Stimulated activated naive CD8-positive, alpha-beta T cell treated with anti-CD3 and anti-CD28 coated beads, Interleukin-15, amount 100 ng/mL, for 72 hours (primary cell): ENCODE measurements at regions not wholly inside any gene's neighbourhood (a gene's known extent, or its start where the extent isn't known, plus 50 kb on each side); places are given as distances from the start of the nearest gene placed in this dataset.
A peak's percentile ranks its signal among the peaks of the same experiment; 100 is the strongest.

ENCODE experiments used
- ATAC-seq: fragments of 150-1000 bp; cut with Tn5 transposase; 2 replicates; pipeline ENCODE4 v1.10.0; 2021; ENCODE audit warnings: mild to moderate bottlenecking, moderate library complexity
- DNase-seq, 2 donors: peaks; one replicate each; pipeline ENCODE4 v3.0.0; 2021 to 2022
- H3K27ac Mint-ChIP-seq, 2 donors: one replicate each; pipeline ENCODE4 v1.8.0; 2022; ENCODE audit warnings: mild to moderate bottlenecking in 2 of 2, mixed read lengths in 2 of 2, moderate library complexity in 2 of 2
- H3K27me3 Mint-ChIP-seq: one replicate; pipeline ENCODE4 v1.8.0; 2022; ENCODE audit warnings: mixed read lengths
- H3K4me1 Mint-ChIP-seq: one replicate; pipeline ENCODE4 v1.8.0; 2022; ENCODE audit warnings: mild to moderate bottlenecking, mixed read lengths
- H3K4me3 Mint-ChIP-seq, 2 donors: one replicate each; pipeline ENCODE4 v1.8.0; 2022; ENCODE audit warnings: mild to moderate bottlenecking in 2 of 2, mixed read lengths in 2 of 2, moderate library complexity in 1 of 2
- H3K9me3 Mint-ChIP-seq, 2 donors: one replicate each; pipeline ENCODE4 v1.8.0; 2022; ENCODE audit warnings: mixed read lengths in 2 of 2

DNA sequence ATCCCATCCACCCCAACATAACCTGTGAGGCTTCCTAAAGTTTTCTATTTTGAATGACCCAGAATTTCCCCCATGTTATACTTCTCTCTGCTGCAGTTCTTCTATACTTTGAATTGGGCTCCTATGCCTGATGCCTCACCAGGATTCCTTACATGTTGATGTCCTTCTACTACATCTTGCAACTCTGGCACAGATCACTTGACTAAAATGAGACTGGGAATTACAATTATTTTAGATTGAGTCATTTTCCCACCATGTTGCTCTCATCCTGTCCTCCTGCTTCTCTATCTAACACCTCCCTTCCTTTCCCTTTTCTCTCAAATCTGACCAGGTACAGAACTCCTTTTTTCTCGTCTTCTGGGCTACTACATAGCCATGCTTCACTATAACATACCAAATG, 314.0 kb upstream of the KCNJ16 start:
- no peak overlapping the region for H3K27ac Mint-ChIP-seq
- H3K4me1 Mint-ChIP-seq, result no peaks in the 10 kb centered on the region
- H3K4me3 Mint-ChIP-seq, result no peak overlapping the region
- ATAC-seq (no peak), DNase-seq (no peak)
- H3K9me3 Mint-ChIP-seq, result peaks cover 7% of the 10 kb centered on the region in 2 donors
- H3K27me3 Mint-ChIP-seq, result peaks cover 11% of the 10 kb centered on the region

DNA sequence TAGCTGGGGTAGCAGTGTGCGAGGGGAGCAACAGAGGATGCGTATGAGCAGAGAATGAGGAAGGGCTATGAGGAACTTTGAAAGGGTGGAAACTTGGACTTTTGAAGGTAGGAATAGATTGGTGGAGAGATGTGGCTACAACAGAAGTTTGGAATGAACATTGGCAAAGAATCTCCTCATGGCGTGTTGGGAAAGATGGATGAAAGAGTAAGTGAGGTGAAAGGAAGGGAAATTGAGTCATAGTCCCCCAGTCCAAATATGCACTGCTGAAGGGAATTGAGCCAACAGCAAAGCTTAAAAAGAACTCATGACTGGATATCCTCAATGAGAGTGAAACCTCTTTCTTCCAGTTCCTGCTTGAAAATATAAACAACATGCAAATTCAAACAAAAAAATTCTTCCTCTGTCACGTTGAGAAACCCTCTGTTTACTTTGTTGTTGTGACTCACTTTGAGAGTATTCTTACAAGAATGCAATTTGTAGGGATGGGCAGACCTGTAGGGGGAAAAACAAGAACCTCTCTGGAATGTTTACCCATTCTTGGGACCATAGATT, 313.2 kb upstream of the KCNJ16 start:
- ATAC-seq (no peak), DNase-seq (no peak)
- Mint-ChIP-seq H3K4me3 (no peak overlapping the region), H3K4me1 (no peaks in the 10 kb centered on the region), H3K27me3 (peaks cover 11% of the 10 kb centered on the region), H3K27ac (peak overlapping the region in 1 of 2 donors; percentile 81), H3K9me3 (peaks cover 7% of the 10 kb centered on the region in 2 donors)

GRCh38 chr17:69762359-69762758, 312.7 kb upstream of the KCNJ16 start:
- DNase-seq (no peak), ATAC-seq (no peak)
- no peak overlapping the region for H3K4me3 Mint-ChIP-seq
- H3K9me3 Mint-ChIP-seq, result peaks cover 7% of the 10 kb centered on the region in 2 donors
- H3K27ac Mint-ChIP-seq, result no peak overlapping the region
- peaks cover 11% of the 10 kb centered on the region for H3K27me3 Mint-ChIP-seq
- no peaks in the 10 kb centered on the region for H3K4me1 Mint-ChIP-seq

- ATAC-seq (no peak), DNase-seq (no peak)
- Mint-ChIP-seq H3K27ac (no peak overlapping the region), H3K9me3 (peaks cover 5 to 7% of the 10 kb centered on the region in 2 donors), H3K4me3 (no peak overlapping the region), H3K27me3 (peaks cover 9% of the 10 kb centered on the region), H3K4me1 (no peaks in the 10 kb centered on the region)
Observed at GRCh38 chr17:69762766-69763165, 312.3 kb upstream of the KCNJ16 start.

DNA sequence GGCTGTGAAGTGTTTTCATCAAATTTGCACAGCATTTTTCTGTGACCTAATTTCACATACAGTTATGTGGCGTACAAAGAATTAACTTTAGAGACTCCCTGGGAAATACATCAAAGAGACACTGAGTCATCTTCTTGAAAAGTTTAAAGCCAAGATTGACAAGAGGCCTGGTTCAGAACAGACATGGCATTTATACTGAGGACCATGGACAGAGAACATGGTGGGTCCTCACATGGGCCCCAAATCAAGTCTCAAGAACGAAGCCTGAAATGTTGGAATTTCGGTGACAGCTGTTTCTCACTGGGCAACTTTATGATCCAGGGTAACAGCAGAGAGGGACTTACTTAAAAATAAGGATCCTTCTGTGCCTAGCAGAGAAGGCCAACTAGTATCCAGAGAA, 311.5 kb upstream of the KCNJ16 start:
- no peak overlapping the region for H3K4me3 Mint-ChIP-seq
- peaks cover 2% of the 10 kb centered on the region for H3K27me3 Mint-ChIP-seq
- H3K27ac Mint-ChIP-seq, result no peak overlapping the region
- ATAC-seq (no peak), DNase-seq (no peak)
- no peaks in the 10 kb centered on the region for H3K4me1 Mint-ChIP-seq
- H3K9me3 Mint-ChIP-seq, result peaks cover 0 to 7% of the 10 kb centered on the region in 2 donors

DNA sequence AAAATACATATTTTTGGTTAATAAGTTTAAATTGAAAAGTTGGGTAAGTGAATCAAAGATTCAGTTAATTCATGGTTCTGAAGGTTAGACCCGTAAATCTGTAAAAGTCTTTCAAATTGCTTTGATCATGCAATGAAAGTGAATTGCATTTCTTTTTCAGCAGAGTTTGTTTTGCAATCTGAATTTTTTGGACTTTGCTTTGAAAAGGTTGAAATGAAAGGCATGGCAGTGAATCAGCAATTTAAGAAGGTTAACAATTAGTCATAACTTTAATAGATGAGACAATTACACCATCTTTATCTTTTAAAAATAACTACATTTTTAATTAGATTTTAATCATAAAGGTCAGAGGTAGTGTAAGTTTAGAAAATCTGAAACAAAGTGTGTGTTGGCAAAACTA, 310.9 kb upstream of the KCNJ16 start:
- DNase-seq, result no peak
- Mint-ChIP-seq H3K27ac (no peak overlapping the region), H3K4me3 (no peak overlapping the region), H3K27me3 (no peaks in the 10 kb centered on the region), H3K4me1 (no peaks in the 10 kb centered on the region), H3K9me3 (peaks cover 0 to 7% of the 10 kb centered on the region in 2 donors)
- ATAC-seq, result no peak

GRCh38 chr17:69769050-69769449, 306.0 kb upstream of the KCNJ16 start:
- DNase-seq, result no peak
- no peak for ATAC-seq
- Mint-ChIP-seq H3K4me1 (no peaks in the 10 kb centered on the region), H3K27ac (no peak overlapping the region), H3K27me3 (peaks cover 8% of the 10 kb centered on the region), H3K4me3 (no peak overlapping the region), H3K9me3 (peaks cover 4 to 13% of the 10 kb centered on the region in 2 donors)

DNA sequence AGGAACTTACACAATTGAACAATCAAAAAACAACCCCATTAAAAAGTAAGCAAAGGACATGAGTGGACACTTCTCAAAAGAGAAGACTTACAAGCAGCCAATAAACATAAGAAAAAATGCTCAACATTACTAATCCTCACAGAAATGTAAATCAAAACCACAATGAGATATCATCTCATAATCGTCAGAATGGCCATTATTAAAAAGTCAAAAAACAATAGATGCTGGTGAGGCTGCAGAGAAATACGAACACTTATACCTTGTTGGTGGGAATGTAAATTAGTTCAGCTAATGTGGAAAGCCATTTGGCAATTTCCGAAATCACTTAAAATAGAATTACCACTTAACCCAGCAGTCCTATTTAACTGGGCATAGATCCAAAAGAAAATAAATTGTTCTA, 301.9 kb upstream of the KCNJ16 start:
- Mint-ChIP-seq H3K4me3 (no peak overlapping the region), H3K9me3 (peaks cover 10 to 13% of the 10 kb centered on the region in 2 donors), H3K4me1 (no peaks in the 10 kb centered on the region), H3K27ac (no peak overlapping the region), H3K27me3 (peaks cover 8% of the 10 kb centered on the region)
- ATAC-seq (no peak), DNase-seq (no peak)

DNA sequence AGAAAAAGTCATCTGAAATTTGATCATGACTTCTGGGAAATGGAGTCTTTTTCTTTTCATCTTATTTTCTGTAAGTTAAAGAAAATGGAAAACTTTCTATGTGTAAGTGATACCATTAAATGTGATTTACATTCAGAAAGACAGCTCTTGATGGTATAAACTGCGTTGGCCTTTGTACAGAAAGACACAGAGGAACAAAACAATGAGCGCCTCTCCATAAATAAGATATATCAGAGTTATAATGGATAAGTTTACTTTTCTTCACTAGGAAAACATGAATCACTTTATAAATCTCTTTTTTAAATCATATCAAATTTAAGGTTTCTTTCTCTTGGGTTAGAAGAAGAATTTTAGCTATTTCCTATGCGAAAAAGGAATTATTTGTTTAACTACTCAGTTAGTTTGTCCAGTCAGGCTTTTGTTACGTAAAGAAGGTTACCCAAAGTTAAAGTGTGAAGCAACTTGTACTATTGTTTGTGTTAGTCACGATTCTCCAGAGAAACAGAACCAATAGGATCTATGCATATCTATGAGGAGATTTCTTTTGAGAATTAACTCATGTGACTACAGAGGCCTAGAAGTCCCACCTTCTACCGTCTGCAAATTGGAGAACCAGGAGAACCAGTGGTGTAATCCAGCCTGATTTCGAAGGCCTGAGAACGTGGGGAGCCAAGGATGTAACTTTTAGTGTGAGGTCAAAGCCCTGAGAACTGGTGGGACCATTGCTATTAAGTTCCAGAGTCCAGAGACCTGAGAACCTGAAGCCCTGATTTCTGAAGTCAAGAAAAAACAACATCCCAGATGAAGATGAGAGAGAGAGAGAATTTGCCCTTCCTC, 295.4 kb upstream of the KCNJ16 start:
- Mint-ChIP-seq H3K4me1 (no peaks in the 10 kb centered on the region), H3K27ac (no peak overlapping the region), H3K4me3 (no peak overlapping the region), H3K9me3 (peaks cover 6 to 8% of the 10 kb centered on the region in 2 donors), H3K27me3 (no peaks in the 10 kb centered on the region)
- DNase-seq, result no peak
- no peak for ATAC-seq

- Mint-ChIP-seq H3K4me1 (no peaks in the 10 kb centered on the region), H3K27me3 (no peaks in the 10 kb centered on the region), H3K27ac (no peak overlapping the region), H3K4me3 (no peak overlapping the region), H3K9me3 (peaks cover 0 to 21% of the 10 kb centered on the region in 2 donors)
- ATAC-seq, result no peak
- no peak for DNase-seq
Observed at GRCh38 chr17:69783865-69784264, 291.2 kb upstream of the KCNJ16 start.

DNA sequence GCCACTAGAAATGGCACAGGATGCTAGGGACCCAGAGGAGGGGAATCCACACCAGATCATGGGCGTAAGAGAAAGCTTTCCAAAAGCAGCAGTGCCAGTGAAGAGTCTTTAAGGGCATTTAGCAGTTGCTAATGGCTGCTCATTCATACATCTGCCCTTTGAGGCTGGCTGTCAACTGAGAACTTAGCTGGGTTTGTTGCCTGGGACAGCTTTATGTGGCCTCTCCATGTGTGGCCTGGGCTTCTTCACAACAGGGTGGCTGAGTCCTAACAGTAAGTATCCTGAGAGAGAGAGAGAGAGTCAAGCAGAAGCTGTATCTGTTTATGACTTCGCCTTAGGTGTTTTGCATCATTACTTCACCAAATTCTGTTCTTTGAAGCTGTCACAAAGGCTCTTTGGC, 286.1 kb upstream of the KCNJ16 start:
- Mint-ChIP-seq H3K4me1 (no peaks in the 10 kb centered on the region), H3K4me3 (no peak overlapping the region), H3K9me3 (peaks cover 0 to 14% of the 10 kb centered on the region in 2 donors), H3K27me3 (no peaks in the 10 kb centered on the region), H3K27ac (peak overlapping the region in 1 of 2 donors; percentile 19)
- no peak for DNase-seq
- no peak for ATAC-seq

DNA sequence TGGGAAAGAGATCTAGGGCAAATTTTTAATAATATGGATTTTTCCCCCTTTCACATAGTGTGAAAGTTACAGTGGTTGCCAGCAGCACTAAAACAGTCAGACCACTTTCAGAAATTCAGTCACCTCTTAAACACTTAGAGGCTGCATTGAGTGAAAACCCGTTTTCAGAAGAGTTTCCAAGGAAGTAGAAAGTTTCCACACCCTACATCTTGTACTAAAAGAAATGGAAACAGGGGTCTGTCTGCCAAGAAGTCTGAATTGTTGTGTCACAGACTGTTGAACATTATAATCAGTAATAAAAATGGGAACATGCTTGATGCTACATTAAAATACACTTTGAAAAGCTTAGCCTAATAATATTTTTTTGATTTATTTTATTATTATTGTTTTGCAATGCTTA, 278.9 kb upstream of the KCNJ16 start:
- Mint-ChIP-seq H3K9me3 (peaks cover 0 to 11% of the 10 kb centered on the region in 2 donors), H3K4me1 (no peaks in the 10 kb centered on the region), H3K27me3 (no peaks in the 10 kb centered on the region), H3K4me3 (no peak overlapping the region), H3K27ac (no peak overlapping the region)
- ATAC-seq (no peak), DNase-seq (no peak)

- no peak for DNase-seq
- ATAC-seq, result peak; percentile 28
- Mint-ChIP-seq H3K4me3 (no peak overlapping the region), H3K27ac (no peak overlapping the region), H3K9me3 (peaks cover 0 to 18% of the 10 kb centered on the region in 2 donors), H3K27me3 (no peaks in the 10 kb centered on the region), H3K4me1 (no peaks in the 10 kb centered on the region)
Observed at GRCh38 chr17:69800870-69801269, 274.2 kb upstream of the KCNJ16 start.

DNA sequence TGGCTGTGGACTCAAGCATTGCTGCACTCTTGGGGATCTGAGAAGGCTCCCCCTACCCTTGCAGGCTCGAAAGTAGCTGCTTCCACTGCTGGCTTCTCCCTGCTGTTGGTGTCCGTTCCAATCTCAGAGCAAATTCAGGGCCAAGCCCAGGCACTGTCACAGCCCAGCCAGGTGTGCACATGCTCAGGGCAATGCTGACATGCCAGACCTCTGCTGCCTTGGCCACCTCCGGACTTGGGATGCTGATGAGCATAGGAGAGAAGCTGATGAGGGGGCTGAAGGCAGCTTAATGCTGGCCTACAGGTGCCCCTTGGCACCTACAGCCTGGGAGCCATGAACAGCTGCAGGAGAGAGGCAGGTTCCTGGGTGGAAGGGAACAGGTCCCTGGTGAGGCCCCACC, 273.7 kb upstream of the KCNJ16 start:
- Mint-ChIP-seq H3K27me3 (no peaks in the 10 kb centered on the region), H3K4me3 (no peak overlapping the region), H3K9me3 (peaks cover 0 to 18% of the 10 kb centered on the region in 2 donors), H3K4me1 (no peaks in the 10 kb centered on the region), H3K27ac (no peak overlapping the region)
- no peak for DNase-seq
- ATAC-seq, result peak; percentile 15

- Mint-ChIP-seq H3K4me1 (no peaks in the 10 kb centered on the region), H3K27me3 (no peaks in the 10 kb centered on the region), H3K27ac (no peak overlapping the region), H3K9me3 (peaks cover 0 to 17% of the 10 kb centered on the region in 2 donors), H3K4me3 (no peak overlapping the region)
- ATAC-seq, result no peak
- DNase-seq, result no peak
Observed at GRCh38 chr17:69802045-69802740, 272.8 kb upstream of the KCNJ16 start.

- H3K27me3 Mint-ChIP-seq, result no peaks in the 10 kb centered on the region
- no peak for ATAC-seq
- H3K4me3 Mint-ChIP-seq, result no peak overlapping the region
- peaks cover 0 to 7% of the 10 kb centered on the region in 2 donors for H3K9me3 Mint-ChIP-seq
- DNase-seq, result no peak
- no peaks in the 10 kb centered on the region for H3K4me1 Mint-ChIP-seq
- H3K27ac Mint-ChIP-seq, result no peak overlapping the region
Observed at GRCh38 chr17:69809331-69809730, 265.7 kb upstream of the KCNJ16 start.
